Tibial artery (tissue), 4 donors: ENCODE measurements at regions not wholly inside any gene's neighbourhood (a gene's known extent, or its start where the extent isn't known, plus 50 kb on each side); places are given as distances from the start of the nearest gene placed in this dataset.

Source experiments
- DNase-seq, 2 donors: peaks; one replicate each; pipeline ENCODE4 v3.0.0-alpha.2; 2019
- H3K27ac ChIP-seq, 2 donors: fragments of 200-600 bp; sonication (generic) in 1 of 2; 1 replicate in 1 of 2; 2 replicates in 1 of 2; pipeline ENCODE4 v1.5.1; 2018 to 2019; ENCODE audit warnings: mild to moderate bottlenecking in 1 of 2
- H3K27me3 ChIP-seq, 2 donors: fragments of 200-600 bp; sonication (generic) in 1 of 2; one replicate each; pipeline versions ENCODE4 v1.5.1 to v1.6.0; 2016 to 2019
- H3K36me3 ChIP-seq, 3 donors: fragments of 200-600 bp; sonication (generic) in 2 of 3; one replicate each; pipeline ENCODE4 v1.5.1; 2016 to 2019; ENCODE audit warnings: mild to moderate bottlenecking in 2 of 3
- H3K4me1 ChIP-seq, 4 donors: fragments of 200-600 bp; sonication (generic) in 2 of 4; 1 replicate in 3 of 4; 2 replicates in 1 of 4; pipeline ENCODE4 v1.5.1; 2016 to 2019
- H3K4me3 ChIP-seq, 2 donors: fragments of 200-600 bp; sonication (generic) in 1 of 2; 1 replicate in 1 of 2; 2 replicates in 1 of 2; pipeline ENCODE4 v1.5.1; 2018 to 2019; ENCODE audit warnings: mild to moderate bottlenecking in 2 of 2
- H3K9me3 ChIP-seq, 3 donors: fragments of 200-600 bp; sonication (generic) in 1 of 3; one replicate each; pipeline ENCODE4 v1.5.1; 2016 to 2019
- intact Hi-C: fragments of 100-400 bp; cut with DNase I; formaldehyde crosslinking; loops from one replicate; pipeline ENCODE4 v1.15.0; 2023; ENCODE audit warnings: low total_unique reads
- TF ChIP-seq, protein P1 (sequence below), 2 experiments: fragments of 200-600 bp in 1 of 2; fragments of 450-650 bp in 1 of 2; IDR thresholded peaks; one replicate each; pipeline ENCODE4 v1.5.1; 2017 to 2019; ENCODE audit warnings: antibody characterized with exemption in 2 of 2, mild to moderate bottlenecking in 1 of 2, moderate library complexity in 1 of 2

DNA sequence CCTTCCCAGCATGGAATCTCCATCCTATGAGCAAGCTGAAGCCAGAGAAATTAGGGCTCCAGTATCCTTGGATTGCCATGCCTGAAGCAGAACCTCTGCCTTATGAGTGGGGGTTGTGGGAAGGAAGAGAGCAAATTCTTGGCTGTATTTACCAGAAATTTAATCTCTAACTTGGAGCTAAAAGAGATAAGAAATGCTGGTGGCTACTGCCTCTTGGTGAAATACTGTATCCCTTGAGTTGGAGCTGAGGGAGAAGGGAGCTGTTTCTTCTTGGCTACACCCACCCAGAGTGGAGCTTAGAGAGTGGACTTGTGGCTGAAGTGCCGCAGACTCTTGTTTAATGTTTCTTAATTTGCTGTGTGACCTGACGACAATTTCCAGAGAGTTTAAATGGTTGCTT, 447.3 kb downstream of the ARHGEF28 start:
- TF ChIP-seq, protein P1, sequence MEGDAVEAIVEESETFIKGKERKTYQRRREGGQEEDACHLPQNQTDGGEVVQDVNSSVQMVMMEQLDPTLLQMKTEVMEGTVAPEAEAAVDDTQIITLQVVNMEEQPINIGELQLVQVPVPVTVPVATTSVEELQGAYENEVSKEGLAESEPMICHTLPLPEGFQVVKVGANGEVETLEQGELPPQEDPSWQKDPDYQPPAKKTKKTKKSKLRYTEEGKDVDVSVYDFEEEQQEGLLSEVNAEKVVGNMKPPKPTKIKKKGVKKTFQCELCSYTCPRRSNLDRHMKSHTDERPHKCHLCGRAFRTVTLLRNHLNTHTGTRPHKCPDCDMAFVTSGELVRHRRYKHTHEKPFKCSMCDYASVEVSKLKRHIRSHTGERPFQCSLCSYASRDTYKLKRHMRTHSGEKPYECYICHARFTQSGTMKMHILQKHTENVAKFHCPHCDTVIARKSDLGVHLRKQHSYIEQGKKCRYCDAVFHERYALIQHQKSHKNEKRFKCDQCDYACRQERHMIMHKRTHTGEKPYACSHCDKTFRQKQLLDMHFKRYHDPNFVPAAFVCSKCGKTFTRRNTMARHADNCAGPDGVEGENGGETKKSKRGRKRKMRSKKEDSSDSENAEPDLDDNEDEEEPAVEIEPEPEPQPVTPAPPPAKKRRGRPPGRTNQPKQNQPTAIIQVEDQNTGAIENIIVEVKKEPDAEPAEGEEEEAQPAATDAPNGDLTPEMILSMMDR (IDR thresholded peaks at IDR 0.05): no peak
- DNase-seq: no peak
- peaks cover 0 to 20% (median 5%) of the 10 kb centered on the region in 4 donors for H3K4me1 ChIP-seq
- no peak overlapping the region for H3K27ac ChIP-seq
- no peak overlapping the region for H3K4me3 ChIP-seq
- H3K9me3 ChIP-seq: no peaks in the 10 kb centered on the region
- H3K36me3 ChIP-seq: no peaks in the 10 kb centered on the region
- intact Hi-C loops: no loop called here
- no peaks in the 10 kb centered on the region for H3K27me3 ChIP-seq

DNA sequence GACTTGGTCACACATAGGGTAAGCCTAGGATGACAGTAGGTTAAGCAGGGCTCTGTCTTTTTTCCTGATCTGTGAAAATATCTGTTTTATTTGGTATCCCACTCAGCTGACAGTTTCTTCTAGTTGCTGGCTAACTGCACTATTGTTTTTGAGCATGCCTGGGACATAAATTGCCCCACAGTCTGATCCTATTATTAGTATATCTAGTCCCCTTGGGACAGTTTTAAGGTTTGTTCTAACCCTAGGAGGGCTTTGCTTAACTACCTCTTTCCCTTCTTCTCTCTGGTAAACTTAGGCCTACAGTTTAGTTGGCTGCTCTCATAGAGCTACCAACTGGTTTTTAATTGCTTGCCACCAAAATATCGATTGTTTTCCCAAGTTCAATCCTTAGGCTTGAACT, 446.6 kb downstream of the ARHGEF28 start:
- Histone ChIP-seq H3K4me3 (no peak overlapping the region), H3K4me1 (peaks cover 0 to 20% (median 5%) of the 10 kb centered on the region in 4 donors), H3K27ac (no peak overlapping the region), H3K36me3 (no peaks in the 10 kb centered on the region), H3K9me3 (no peaks in the 10 kb centered on the region), H3K27me3 (no peaks in the 10 kb centered on the region)
- TF ChIP-seq, protein P1 (IDR thresholded peaks at IDR 0.05): no peak
- intact Hi-C loops: no loop called here
- no peak for DNase-seq

DNA sequence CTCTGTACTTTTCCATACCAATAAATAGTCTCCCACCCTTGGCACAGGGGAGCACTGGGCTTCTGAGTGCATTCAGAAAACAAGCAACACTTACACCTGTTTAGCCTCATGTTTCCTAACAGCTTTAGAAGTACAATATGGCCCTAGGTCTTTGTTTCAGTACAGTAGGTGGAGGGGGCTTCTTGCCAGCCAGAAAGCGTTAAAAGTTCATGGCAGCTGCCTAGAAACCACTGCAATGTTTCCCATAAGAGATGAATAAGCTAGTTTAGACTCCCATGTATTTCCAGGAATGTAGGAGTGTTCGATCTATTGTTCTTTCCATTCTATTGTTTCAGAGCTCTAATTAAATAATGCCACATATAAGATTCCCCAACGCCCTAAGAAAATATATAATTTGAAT, 444.8 kb downstream of the ARHGEF28 start:
- intact Hi-C loops: no loop called here
- no peak overlapping the region for H3K27ac ChIP-seq
- H3K27me3 ChIP-seq: no peaks in the 10 kb centered on the region
- peaks cover 0 to 20% (median 5%) of the 10 kb centered on the region in 4 donors for H3K4me1 ChIP-seq
- no peaks in the 10 kb centered on the region for H3K9me3 ChIP-seq
- no peak for DNase-seq
- no peak overlapping the region for H3K4me3 ChIP-seq
- TF ChIP-seq, protein P1 (IDR thresholded peaks at IDR 0.05): no peak
- H3K36me3 ChIP-seq: no peaks in the 10 kb centered on the region

DNA sequence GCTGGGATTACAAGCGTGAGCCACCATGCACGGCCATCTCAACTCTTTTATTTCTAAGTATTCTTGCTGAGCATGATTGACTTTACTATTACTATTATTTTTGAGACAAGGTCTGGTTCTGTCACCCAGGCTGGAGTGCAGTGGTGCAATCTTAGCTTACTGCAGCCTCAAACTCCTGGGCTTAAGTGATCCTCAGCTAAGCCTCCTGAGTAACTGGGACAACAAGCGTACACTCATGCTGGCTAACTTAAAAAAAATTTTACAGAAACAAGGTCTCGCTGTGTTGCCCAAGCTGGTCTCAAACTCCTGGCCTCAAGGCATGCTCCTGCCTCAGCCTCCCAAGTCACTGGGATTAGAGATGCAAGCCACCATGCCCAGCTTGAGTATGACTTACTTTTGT, 443.7 kb downstream of the ARHGEF28 start:
- H3K4me1 ChIP-seq: peaks cover 0 to 20% (median 5%) of the 10 kb centered on the region in 4 donors
- no peaks in the 10 kb centered on the region for H3K9me3 ChIP-seq
- DNase-seq: no peak
- H3K36me3 ChIP-seq: no peaks in the 10 kb centered on the region
- TF ChIP-seq, protein P1 (IDR thresholded peaks at IDR 0.05): no peak
- intact Hi-C loops: no loop called here
- H3K27ac ChIP-seq: no peak overlapping the region
- H3K4me3 ChIP-seq: no peak overlapping the region
- H3K27me3 ChIP-seq: no peaks in the 10 kb centered on the region

DNA sequence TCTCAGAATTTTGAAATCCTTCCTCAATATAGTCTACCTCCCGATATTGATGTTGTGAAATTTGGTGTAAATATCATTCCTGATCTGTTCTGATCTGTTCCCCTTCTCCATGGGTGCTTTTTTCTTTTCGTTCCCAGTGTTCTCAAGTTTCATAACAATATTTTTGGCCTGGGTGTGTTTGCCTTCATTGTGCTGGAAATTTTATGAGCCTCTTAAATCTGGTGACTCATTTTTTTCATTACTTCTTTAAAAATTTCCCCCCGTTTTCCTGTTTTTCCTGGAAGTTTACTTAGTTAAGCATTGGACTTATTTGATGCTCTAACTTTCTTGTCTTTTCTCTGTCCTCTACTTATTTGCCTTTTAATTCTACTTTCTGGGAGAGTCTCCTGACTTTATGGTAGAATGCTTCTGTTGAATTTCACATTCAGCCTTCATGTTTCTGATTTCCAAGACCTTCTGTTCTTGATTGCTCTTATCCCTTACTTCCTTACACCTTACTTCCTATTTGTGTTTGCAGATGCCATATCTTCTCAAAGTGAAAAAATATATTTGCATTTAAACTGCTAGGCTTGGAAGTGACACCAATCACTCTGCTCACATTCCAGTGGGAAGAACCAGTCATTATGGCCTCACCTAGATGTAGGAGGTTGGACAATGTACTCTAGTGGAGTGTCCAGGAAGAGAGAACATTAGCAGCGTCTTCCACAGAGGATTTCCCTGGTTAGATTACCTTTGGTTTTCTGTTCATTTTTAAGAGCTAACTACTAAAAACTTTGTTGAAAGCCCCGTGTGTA, 441.9 kb downstream of the ARHGEF28 start:
- TF ChIP-seq, protein P1 (IDR thresholded peaks at IDR 0.05): no peak
- intact Hi-C loops: no loop called here
- Histone ChIP-seq H3K36me3 (no peaks in the 10 kb centered on the region), H3K9me3 (no peaks in the 10 kb centered on the region), H3K27ac (no peak overlapping the region), H3K4me3 (no peak overlapping the region), H3K27me3 (no peaks in the 10 kb centered on the region), H3K4me1 (peaks cover 0 to 15% (median 4%) of the 10 kb centered on the region in 4 donors)
- no peak for DNase-seq
